H1 (cell line): ENCODE measurements at regions not wholly inside any gene's neighbourhood (a gene's known extent, or its start where the extent isn't known, plus 50 kb on each side); places are given as distances from the start of the nearest gene placed in this dataset.
"Not testable (repeated sequence)": the region's sequence is repeated elsewhere in the genome, so short reads cannot be mapped to it uniquely, and the experiment has no call there.

ENCODE experiments used
- CTCF ChIA-PET: fragments of 300-600 bp; sonication (Branson Sonifier 250); formaldehyde crosslinking; loops from one replicate; lab custom pipeline; 2021; ENCODE audit not compliant: partially characterized antibody; lab: Charles Lee
- POLR2A ChIA-PET: fragments of 300-600 bp; sonication (Branson Sonifier 250); formaldehyde crosslinking; loops from one replicate; lab custom pipeline; 2021; ENCODE audit warnings: inconsistent platforms; ENCODE audit not compliant: partially characterized antibody; lab: Charles Lee
- DNase-seq, 2 experiments: peaks; one replicate each; pipeline versions ENCODE4 v3.0.0 to v3.0.0-alpha.2; 2010 to 2022; ENCODE audit warnings: low spot score in 2 of 2, low read depth in 1 of 2, mixed read lengths in 1 of 2
- FAIRE-seq: peaks from 2 replicates; lab custom pipeline; 2011; peaks lifted over from hg19 to GRCh38; lab: Jason Lieb, UNC
- H2AFZ ChIP-seq: 2 replicates; pipeline ENCODE4 v1.8.1; 2012; ENCODE audit warnings: low read length, inconsistent platforms
- H2AK5ac ChIP-seq: 2 replicates; pipeline ENCODE4 v1.6.1; 2013; ENCODE audit warnings: low read depth, low read length
- H2BK120ac ChIP-seq: replicated peaks from 2 replicates; pipeline ENCODE3; 2013; ENCODE audit warnings: low read depth, low read length, inconsistent platforms
- H2BK12ac ChIP-seq: 2 replicates; pipeline ENCODE4 v1.6.1; 2013; ENCODE audit warnings: low read depth, low read length
- H2BK15ac ChIP-seq: 2 replicates; pipeline ENCODE4 v1.6.1; 2013; ENCODE audit warnings: low read length
- H2BK20ac ChIP-seq: 2 replicates; pipeline ENCODE4 v1.6.1; 2013; ENCODE audit warnings: low read length
- H2BK5ac ChIP-seq: 2 replicates; pipeline ENCODE4 v1.6.1; 2013; ENCODE audit warnings: low read depth, low read length
- H3K14ac ChIP-seq: 2 replicates; pipeline ENCODE4 v1.6.1; 2013; ENCODE audit warnings: inconsistent platforms; ENCODE audit not compliant: insufficient read length
- H3K18ac ChIP-seq: 2 replicates; pipeline ENCODE4 v1.6.1; 2013; ENCODE audit warnings: low read length; ENCODE audit errors: extremely low read depth
- H3K23ac ChIP-seq: 2 replicates; pipeline ENCODE4 v1.6.1; 2013; ENCODE audit warnings: inconsistent platforms; ENCODE audit not compliant: insufficient read length
- H3K23me2 ChIP-seq: 2 replicates; pipeline ENCODE4 v1.6.1; 2013; ENCODE audit warnings: low read depth, low read length
- H3K27ac ChIP-seq: 2 replicates; pipeline ENCODE4 v1.6.1; 2011; ENCODE audit warnings: low read depth, low read length, inconsistent platforms
- H3K27me3 ChIP-seq, 4 experiments: replicated peaks in 1 of 4; 1 replicate in 1 of 4; 2 replicates in 3 of 4; pipeline versions ENCODE4 v1.6.1 to v1.8.1; 2011 to 2013; ENCODE audit warnings: low read length in 3 of 4, mild to moderate bottlenecking in 3 of 4, inconsistent platforms in 2 of 4, mixed read lengths in 2 of 4, moderate library complexity in 1 of 4; ENCODE audit not compliant: control insufficient read depth in 3 of 4, insufficient read depth in 3 of 4; ENCODE audit errors: extremely low read depth in 1 of 4
- H3K36me3 ChIP-seq, 4 experiments: 2 replicates each; pipeline versions ENCODE4 v1.6.1 to v1.8.1; 2011 to 2013; ENCODE audit warnings: mild to moderate bottlenecking in 4 of 4, low read length in 3 of 4, moderate library complexity in 2 of 4, control low read depth in 1 of 4, inconsistent platforms in 1 of 4; ENCODE audit not compliant: insufficient read depth in 4 of 4, control insufficient read depth in 2 of 4
- H3K4ac ChIP-seq: replicated peaks from 2 replicates; pipeline ENCODE3; 2013; ENCODE audit warnings: low read length, low read depth, mixed read lengths, inconsistent platforms; ENCODE audit not compliant: insufficient read length
- H3K4me1 ChIP-seq, 4 experiments: replicated peaks in 1 of 4; 1 replicate in 1 of 4; 2 replicates in 3 of 4; pipeline versions ENCODE4 v1.6.1 to v1.8.1; 2011 to 2013; ENCODE audit warnings: low read length in 3 of 4, inconsistent platforms in 2 of 4, mixed read lengths in 1 of 4; ENCODE audit not compliant: insufficient read depth in 4 of 4, control insufficient read depth in 3 of 4
- H3K4me2 ChIP-seq, 2 experiments: 2 replicates each; pipeline versions ENCODE4 v1.6.1 to v1.8.1; 2011 to 2013; ENCODE audit warnings: low read depth in 2 of 2, low read length in 2 of 2, control low read depth in 1 of 2, inconsistent platforms in 1 of 2, mild to moderate bottlenecking in 1 of 2; ENCODE audit not compliant: insufficient read depth in 1 of 2
- H3K4me3 ChIP-seq, 4 experiments: fragments of 200-600, 300-600 bp in 1 of 4; sonication (generic), shearing (Covaris generic), sonication (Bioruptor Twin) in 1 of 4; 2 replicates each; pipeline versions ENCODE4 v1.5.1 to v1.8.1; 2011 to 2016; ENCODE audit warnings: low read length in 4 of 4, low read depth in 3 of 4, control low read depth in 2 of 4, inconsistent platforms in 2 of 4, mild to moderate bottlenecking in 2 of 4, mixed read lengths in 1 of 4, moderate library complexity in 1 of 4; ENCODE audit not compliant: insufficient read depth in 2 of 4; ENCODE audit errors: extremely low read depth in 1 of 4
- H3K56ac ChIP-seq: replicated peaks from 2 replicates; pipeline ENCODE3; 2013; ENCODE audit warnings: low read depth, mild to moderate bottlenecking, mixed read lengths, low read length, inconsistent platforms; ENCODE audit not compliant: insufficient read length
- H3K79me1 ChIP-seq: 2 replicates; pipeline ENCODE4 v1.6.1; 2013; ENCODE audit warnings: low read depth, low read length, control low read depth
- H3K79me2 ChIP-seq, 2 experiments: 2 replicates each; pipeline versions ENCODE4 v1.6.1 to v1.8.1; 2012 to 2013; ENCODE audit warnings: low read length in 2 of 2, mild to moderate bottlenecking in 2 of 2, inconsistent platforms in 1 of 2; ENCODE audit not compliant: insufficient read depth in 2 of 2, control insufficient read depth in 1 of 2
- H3K9ac ChIP-seq, 4 experiments: replicated peaks in 1 of 4; 1 replicate in 1 of 4; 2 replicates in 3 of 4; pipeline versions ENCODE4 v1.6.1 to v1.8.1; 2011 to 2013; ENCODE audit warnings: low read depth in 3 of 4, low read length in 3 of 4, control low read depth in 2 of 4, mild to moderate bottlenecking in 2 of 4, moderate library complexity in 2 of 4, inconsistent platforms in 1 of 4; ENCODE audit errors: extremely low read depth in 1 of 4
- H3K9me3 ChIP-seq, 2 experiments: 2 replicates each; pipeline versions ENCODE4 v1.6.1 to v1.8.1; 2012 to 2013; ENCODE audit warnings: mild to moderate bottlenecking in 2 of 2, moderate library complexity in 2 of 2, control low read depth in 1 of 2, inconsistent platforms in 1 of 2, low read depth in 1 of 2, low read length in 1 of 2, mixed read lengths in 1 of 2; ENCODE audit not compliant: insufficient read depth in 2 of 2
- H4K20me1 ChIP-seq, 2 experiments: replicated peaks in 1 of 2; 2 replicates each; pipeline versions ENCODE3 to v1.8.1; 2011 to 2013; ENCODE audit warnings: inconsistent platforms in 2 of 2, low read length in 2 of 2, mild to moderate bottlenecking in 1 of 2; ENCODE audit not compliant: insufficient read depth in 2 of 2, control insufficient read depth in 1 of 2
- H4K5ac ChIP-seq: 2 replicates; pipeline ENCODE4 v1.6.1; 2013; ENCODE audit warnings: low read length, low read depth, mixed read lengths, inconsistent platforms; ENCODE audit not compliant: insufficient read length
- H4K8ac ChIP-seq: 2 replicates; pipeline ENCODE4 v1.8.0; 2013; ENCODE audit warnings: mild to moderate bottlenecking, moderate library complexity, low read length, inconsistent platforms; ENCODE audit not compliant: insufficient read depth; ENCODE audit errors: extremely low read depth
- H4K91ac ChIP-seq: replicated peaks from 2 replicates; pipeline ENCODE3; 2013; ENCODE audit warnings: low read length, mixed read lengths, inconsistent platforms; ENCODE audit not compliant: insufficient read length
- RBBP5 ChIP-seq: IDR thresholded peaks from 2 replicates; pipeline ENCODE4 v1.7.1; 2012; ENCODE audit warnings: low read depth, mild to moderate bottlenecking, inconsistent platforms, low read length, moderate library complexity, borderline replicate concordance
- WGBS, 2 experiments: shearing (Covaris generic) in 1 of 2; methylation state at CpG; one replicate each; pipeline versions ENCODE4 v1.1.6 to v1.1.7; 2013 to 2015; ENCODE audit warnings: low lambda C conversion rate in 2 of 2, mixed read lengths in 2 of 2, inconsistent platforms in 1 of 2, low coverage in 1 of 2, missing lambda C conversion rate in 1 of 2; ENCODE audit not compliant: insufficient replicate concordance in 2 of 2, insufficient coverage in 1 of 2, insufficient read length in 1 of 2; ENCODE audit errors: extremely low coverage in 1 of 2, missing lambda C conversion rate in 1 of 2; 5-methylcytosine and 5-hydroxymethylcytosine counted together

GRCh38 chr21:38900499-38900898, 94.8 kb downstream of the ETS2 start (continued):
- TF ChIP-seq RBBP5, result no peak
- TF ChIP-seq, all 59 proteins: peak for 0

- H4K91ac ChIP-seq, H3K27ac ChIP-seq, H3K79me2 ChIP-seq, H3K36me3 ChIP-seq, FAIRE-seq, H3K79me1 ChIP-seq, H3K9ac ChIP-seq, H2BK20ac ChIP-seq, H2BK12ac ChIP-seq, H3K9me3 ChIP-seq, H2AK5ac ChIP-seq, H2BK5ac ChIP-seq, DNase-seq, POLR2A ChIA-PET, H2AFZ ChIP-seq, H3K4ac ChIP-seq, H3K56ac ChIP-seq, H3K27me3 ChIP-seq, H3K4me3 ChIP-seq, H2BK120ac ChIP-seq, H4K20me1 ChIP-seq, H3K14ac ChIP-seq, H3K18ac ChIP-seq, H3K23me2 ChIP-seq, H2BK15ac ChIP-seq, H3K4me1 ChIP-seq, H4K8ac ChIP-seq, H3K4me2 ChIP-seq, H4K5ac ChIP-seq, H3K23ac ChIP-seq: not testable (repeated sequence)
- CTCF ChIA-PET, result interaction anchor here (1.3 kb wide), 1 partner anchor 11 kb away, joined by 3 read pairs; no protein-coding TSS in a partner anchor
- 86% methylated on average over 6 of the region's 6 CpGs; no CpG with 5 or more reads in 1 of the 2 experiments for WGBS, 2 experiments
These were observed 94.3 kb downstream of the ETS2 start for GRCh38 chr21:38899985-38900384.
